MCF 10A (cell line): ENCODE measurements at regions not wholly inside any gene's neighbourhood (a gene's known extent, or its start where the extent isn't known, plus 50 kb on each side); places are given as distances from the start of the nearest gene placed in this dataset.
A peak's percentile ranks its signal among the peaks of the same experiment; 100 is the strongest.

ENCODE experiments used
- BruUV-seq: library from RNA; stranded (reverse); fragments of 400-500 nt; replicated peaks from 2 replicates; lab custom pipeline; 2021; lab: Mats Ljungman, UMichigan
- CTCF ChIA-PET: fragments of 300-600 bp; sonication (Branson Sonifier 250); formaldehyde crosslinking; extraction: SDS; loops from one replicate; lab custom pipeline; 2021; ENCODE audit warnings: antibody characterized with exemption, inconsistent platforms; lab: Yijun Ruan, JAX
- POLR2A ChIA-PET: fragments of 300-600, 350-650 bp; sonication (Branson Sonifier 250); formaldehyde crosslinking; extraction: SDS; loops from one replicate; lab custom pipeline; 2020; ENCODE audit warnings: antibody characterized with exemption, inconsistent platforms; lab: Yijun Ruan, JAX
- DNase-seq: peaks from one replicate; pipeline ENCODE4 v3.0.0-alpha.2; 2018; ENCODE audit not compliant: unreplicated experiment
- H3K27ac Mint-ChIP-seq: one replicate; pipeline ENCODE4 v1.8.0; 2022; ENCODE audit warnings: mild to moderate bottlenecking, low read depth, mixed read lengths; ENCODE audit not compliant: unreplicated experiment
- H3K27me3 Mint-ChIP-seq: one replicate; pipeline ENCODE4 v1.8.0; 2022; ENCODE audit warnings: mixed read lengths; ENCODE audit not compliant: insufficient read depth, unreplicated experiment
- H3K36me3 Mint-ChIP-seq: one replicate; pipeline ENCODE4 v1.8.0; 2022; ENCODE audit warnings: mild to moderate bottlenecking, moderate library complexity, mixed read lengths; ENCODE audit not compliant: insufficient read depth, unreplicated experiment
- H3K4me1 Mint-ChIP-seq: one replicate; pipeline ENCODE4 v1.8.0; 2022; ENCODE audit warnings: mixed read lengths; ENCODE audit not compliant: insufficient read depth, unreplicated experiment
- H3K4me3 Mint-ChIP-seq: one replicate; pipeline ENCODE4 v1.8.0; 2022; ENCODE audit warnings: mild to moderate bottlenecking, moderate library complexity, mixed read lengths; ENCODE audit not compliant: unreplicated experiment
- H3K9me3 Mint-ChIP-seq: one replicate; pipeline ENCODE4 v1.8.0; 2022; ENCODE audit warnings: mixed read lengths; ENCODE audit not compliant: unreplicated experiment
- intact Hi-C: fragments of 100-400 bp; cut with micrococcal nuclease; formaldehyde crosslinking; loops from 2 replicates; pipeline ENCODE4 v1.14.1; 2022
- TF ChIP-seq, protein P1 (sequence below): fragments of 200-600 bp; IDR thresholded peaks from one replicate; pipeline ENCODE4 v1.8.0; 2022; ENCODE audit warnings: antibody characterized with exemption, mild to moderate bottlenecking; ENCODE audit not compliant: unreplicated experiment

- TF ChIP-seq, protein P1, sequence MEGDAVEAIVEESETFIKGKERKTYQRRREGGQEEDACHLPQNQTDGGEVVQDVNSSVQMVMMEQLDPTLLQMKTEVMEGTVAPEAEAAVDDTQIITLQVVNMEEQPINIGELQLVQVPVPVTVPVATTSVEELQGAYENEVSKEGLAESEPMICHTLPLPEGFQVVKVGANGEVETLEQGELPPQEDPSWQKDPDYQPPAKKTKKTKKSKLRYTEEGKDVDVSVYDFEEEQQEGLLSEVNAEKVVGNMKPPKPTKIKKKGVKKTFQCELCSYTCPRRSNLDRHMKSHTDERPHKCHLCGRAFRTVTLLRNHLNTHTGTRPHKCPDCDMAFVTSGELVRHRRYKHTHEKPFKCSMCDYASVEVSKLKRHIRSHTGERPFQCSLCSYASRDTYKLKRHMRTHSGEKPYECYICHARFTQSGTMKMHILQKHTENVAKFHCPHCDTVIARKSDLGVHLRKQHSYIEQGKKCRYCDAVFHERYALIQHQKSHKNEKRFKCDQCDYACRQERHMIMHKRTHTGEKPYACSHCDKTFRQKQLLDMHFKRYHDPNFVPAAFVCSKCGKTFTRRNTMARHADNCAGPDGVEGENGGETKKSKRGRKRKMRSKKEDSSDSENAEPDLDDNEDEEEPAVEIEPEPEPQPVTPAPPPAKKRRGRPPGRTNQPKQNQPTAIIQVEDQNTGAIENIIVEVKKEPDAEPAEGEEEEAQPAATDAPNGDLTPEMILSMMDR = no peak
- no peak for DNase-seq
- H3K4me1 Mint-ChIP-seq = no peaks in the 10 kb centered on the region
- no peaks in the 10 kb centered on the region for H3K27me3 Mint-ChIP-seq
- no peaks in the 10 kb centered on the region for H3K36me3 Mint-ChIP-seq
- no peak overlapping the region for H3K4me3 Mint-ChIP-seq
- intact Hi-C loops = no loop called here
- CTCF ChIA-PET = interaction anchor here (0.6 to 1.2 kb wide), 3 partner anchors 11 to 40 kb away, joined by 3 to 4 read pairs (median 4); no protein-coding TSS in a partner anchor
- H3K9me3 Mint-ChIP-seq = no peaks in the 10 kb centered on the region
- POLR2A ChIA-PET = interaction anchor here (0.6 to 2.1 kb wide), 3 partner anchors 9 to 820 kb away, joined by 3 to 5 read pairs (median 4); no protein-coding TSS in a partner anchor
- BruUV-seq = no TSS peak
- no peak overlapping the region for H3K27ac Mint-ChIP-seq
These were observed 137.5 kb downstream of the HLX start for GRCh38 chr1:221016751-221017150.

DNA sequence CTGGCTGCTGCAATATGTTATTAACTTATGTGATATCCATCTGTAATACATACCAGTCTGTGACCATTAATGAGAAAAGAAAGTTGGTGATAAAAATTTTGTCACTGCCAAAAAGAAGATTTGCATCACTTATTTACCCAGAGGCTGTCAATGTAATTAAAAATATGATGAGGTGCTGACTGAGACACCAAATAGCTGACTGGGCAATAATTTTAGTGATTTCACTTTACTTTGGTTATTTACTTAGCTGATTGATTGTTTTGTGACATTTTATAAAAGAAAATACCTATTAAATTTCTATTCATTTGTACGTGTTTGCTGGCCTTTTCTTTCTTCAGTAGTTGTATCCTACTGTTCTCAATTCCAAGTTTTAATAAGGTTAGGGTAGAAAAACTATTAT is 139.2 kb downstream of the HLX start:
- BruUV-seq = no TSS peak
- Mint-ChIP-seq H3K9me3 (no peaks in the 10 kb centered on the region), H3K4me1 (peaks cover 5% of the 10 kb centered on the region), H3K27ac (no peak overlapping the region), H3K27me3 (no peaks in the 10 kb centered on the region), H3K4me3 (no peak overlapping the region), H3K36me3 (no peaks in the 10 kb centered on the region)
- ChIA-PET POLR2A (interaction anchor here (0.6 to 1.1 kb wide), 3 partner anchors 13 to 765 kb away, joined by 3 to 4 read pairs (median 3); no protein-coding TSS in a partner anchor), CTCF (no interaction called here)
- intact Hi-C loops = no loop called here
- no peak for DNase-seq
- TF ChIP-seq, protein P1 = no peak

- H3K27ac Mint-ChIP-seq = no peak overlapping the region
- H3K27me3 Mint-ChIP-seq = no peaks in the 10 kb centered on the region
- TF ChIP-seq, protein P1 = no peak
- H3K4me1 Mint-ChIP-seq = peaks cover 11% of the 10 kb centered on the region
- ChIA-PET POLR2A (interaction anchor here (0.6 to 1.2 kb wide), 4 partner anchors 11 to 34 kb away, joined by 3 read pairs; no protein-coding TSS in a partner anchor), CTCF (interaction anchor here (1.0 kb wide), 3 partner anchors 11 to 181 kb away, joined by 3 to 5 read pairs (median 4); no protein-coding TSS in a partner anchor)
- DNase-seq = peak; percentile 38
- H3K36me3 Mint-ChIP-seq = no peaks in the 10 kb centered on the region
- H3K4me3 Mint-ChIP-seq = no peak overlapping the region
- no TSS peak for BruUV-seq
- intact Hi-C loops = no loop called here
- no peaks in the 10 kb centered on the region for H3K9me3 Mint-ChIP-seq
These were observed 143.1 kb downstream of the HLX start for GRCh38 chr1:221022331-221022730.

DNA sequence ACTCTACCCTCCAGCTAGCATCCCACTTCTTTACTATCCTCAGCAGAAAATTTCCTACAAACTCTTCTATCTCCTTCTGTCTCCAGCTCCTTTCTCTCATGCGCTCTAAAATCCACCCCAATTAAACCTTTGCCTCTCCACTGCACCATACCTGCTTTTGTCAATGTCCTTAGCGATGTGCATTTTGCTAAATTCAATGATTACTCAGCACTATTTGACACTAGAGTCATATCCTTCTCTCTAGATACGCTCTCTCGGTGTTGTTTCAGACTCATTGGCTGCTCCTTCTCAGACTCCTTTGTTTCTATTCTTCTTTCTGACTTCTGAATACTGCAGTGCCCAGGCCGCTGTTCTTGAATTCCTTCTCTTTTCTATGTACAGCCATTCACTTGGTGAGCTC is 144.2 kb downstream of the HLX start:
- Mint-ChIP-seq H3K4me1 (peaks cover 11% of the 10 kb centered on the region), H3K27ac (no peak overlapping the region), H3K4me3 (no peak overlapping the region), H3K9me3 (no peaks in the 10 kb centered on the region), H3K36me3 (no peaks in the 10 kb centered on the region), H3K27me3 (no peaks in the 10 kb centered on the region)
- intact Hi-C loops = no loop called here
- TF ChIP-seq, protein P1 = no peak
- ChIA-PET POLR2A (no interaction called here), CTCF (interaction anchor here (0.6 to 1.0 kb wide), 3 partner anchors 10 to 38 kb away, joined by 3 to 4 read pairs (median 3); no protein-coding TSS in a partner anchor)
- no peak for DNase-seq
- BruUV-seq = no TSS peak
